ENCODE measurements at regions not wholly inside any gene's neighbourhood (a gene's known extent, or its start where the extent isn't known, plus 50 kb on each side); places are given as distances from the start of the nearest gene placed in this dataset.

GRCh38 chrX:134717698-134718097 lies 59.4 kb upstream of the PLAC1 start:
- no peak for DNase-seq (ENCODE audit: low spot score)

- no peak for DNase-seq (ENCODE audit: low spot score)
Observed at GRCh38 chrX:134716620-134717012, 58.3 kb upstream of the PLAC1 start.

GRCh38 chrX:134715930-134716619 lies 57.8 kb upstream of the PLAC1 start:
- no peak for DNase-seq (ENCODE audit: low spot score)

GRCh38 chrX:134714633-134715110 lies 56.4 kb upstream of the PLAC1 start:
- no peak for DNase-seq (ENCODE audit: low spot score)

GRCh38 chrX:134713618-134714107 lies 55.4 kb upstream of the PLAC1 start:
- DNase-seq (ENCODE audit: low spot score), result no peak

- DNase-seq (ENCODE audit: low spot score), result no peak
Observed at GRCh38 chrX:134712272-134712671, 54.0 kb upstream of the PLAC1 start.

GRCh38 chrX:134711135-134711921 lies 53.1 kb upstream of the PLAC1 start:
- DNase-seq (ENCODE audit: low spot score), result no peak

Measured in HuH-7.5 (cell line).